ENCODE measurements at regions not wholly inside any gene's neighbourhood (a gene's known extent, or its start where the extent isn't known, plus 50 kb on each side); places are given as distances from the start of the nearest gene placed in this dataset.

DNA sequence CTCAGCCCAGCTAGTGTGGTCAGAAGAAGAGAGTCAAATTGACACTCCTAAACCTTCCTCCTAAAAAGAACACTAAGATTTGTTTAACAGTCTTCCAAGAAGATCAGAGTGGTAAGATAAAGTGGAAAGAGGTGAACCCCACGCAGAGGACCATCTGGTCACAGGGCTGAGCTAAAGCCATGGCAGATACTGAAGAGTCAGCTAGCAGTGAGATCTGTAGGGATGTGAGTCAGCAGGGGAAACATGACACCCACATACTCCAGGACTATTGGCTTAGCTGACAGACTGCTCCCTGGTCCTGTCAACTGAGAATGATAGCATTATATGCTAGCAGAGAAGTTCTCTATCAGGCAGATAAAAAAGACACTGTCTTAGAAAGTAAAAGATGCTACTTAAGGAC lies 269.4 kb upstream of the ALG10 start:
- Histone ChIP-seq H3K9me3 (no peaks in the 10 kb centered on the region), H3K4me3 (no peak overlapping the region), H3K27ac (no peak overlapping the region), H3K4me1 (no peaks in the 10 kb centered on the region), H3K4me2 (no peak overlapping the region)
- TF ChIP-seq, protein P1, sequence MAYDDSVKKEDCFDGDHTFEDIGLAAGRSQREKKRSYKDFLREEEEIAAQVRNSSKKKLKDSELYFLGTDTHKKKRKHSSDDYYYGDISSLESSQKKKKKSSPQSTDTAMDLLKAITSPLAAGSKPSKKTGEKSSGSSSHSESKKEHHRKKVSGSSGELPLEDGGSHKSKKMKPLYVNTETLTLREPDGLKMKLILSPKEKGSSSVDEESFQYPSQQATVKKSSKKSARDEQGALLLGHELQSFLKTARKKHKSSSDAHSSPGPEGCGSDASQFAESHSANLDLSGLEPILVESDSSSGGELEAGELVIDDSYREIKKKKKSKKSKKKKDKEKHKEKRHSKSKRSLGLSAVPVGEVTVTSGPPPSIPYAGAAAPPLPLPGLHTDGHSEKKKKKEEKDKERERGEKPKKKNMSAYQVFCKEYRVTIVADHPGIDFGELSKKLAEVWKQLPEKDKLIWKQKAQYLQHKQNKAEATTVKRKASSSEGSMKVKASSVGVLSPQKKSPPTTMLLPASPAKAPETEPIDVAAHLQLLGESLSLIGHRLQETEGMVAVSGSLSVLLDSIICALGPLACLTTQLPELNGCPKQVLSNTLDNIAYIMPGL (CRISPR knock-in tag; IDR thresholded peaks at IDR 0.05; ENCODE audit: borderline replicate concordance) = no peak
- TF ChIP-seq PHF8 (IDR thresholded peaks at IDR 0.05; ENCODE audit: borderline replicate concordance, low read depth) = no peak
- TF ChIP-seq ZNF302 (CRISPR knock-in tag; IDR thresholded peaks at IDR 0.05) = no peak
- TF ChIP-seq RNF2 (IDR thresholded peaks at IDR 0.05; ENCODE audit: borderline replicate concordance, low read depth) = no peak
- no peak for TF ChIP-seq RCOR1 (IDR thresholded peaks at IDR 0.05; ENCODE audit: low read depth, low read length)
- TF ChIP-seq, protein P2, sequence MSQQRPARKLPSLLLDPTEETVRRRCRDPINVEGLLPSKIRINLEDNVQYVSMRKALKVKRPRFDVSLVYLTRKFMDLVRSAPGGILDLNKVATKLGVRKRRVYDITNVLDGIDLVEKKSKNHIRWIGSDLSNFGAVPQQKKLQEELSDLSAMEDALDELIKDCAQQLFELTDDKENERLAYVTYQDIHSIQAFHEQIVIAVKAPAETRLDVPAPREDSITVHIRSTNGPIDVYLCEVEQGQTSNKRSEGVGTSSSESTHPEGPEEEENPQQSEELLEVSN (IDR thresholded peaks at IDR 0.05; ENCODE audit: borderline replicate concordance, low read depth) = no peak
- no peak for TF ChIP-seq NFE2L2 (conservative IDR thresholded peaks at IDR 0.05; ENCODE audit: low read length)
- TF ChIP-seq HOXA7 (CRISPR knock-in tag; IDR thresholded peaks at IDR 0.05) = no peak
- no peak for TF ChIP-seq GATA3 (IDR thresholded peaks at IDR 0.05; ENCODE audit: borderline replicate concordance)
- TF ChIP-seq HOXB5 (CRISPR knock-in tag; IDR thresholded peaks at IDR 0.05) = no peak
- no peak for TF ChIP-seq FOSL2 (IDR thresholded peaks at IDR 0.05)
- TF ChIP-seq FOSL2 (CRISPR knock-in tag; IDR thresholded peaks at IDR 0.05) = no peak
- TF ChIP-seq EHMT2 (IDR thresholded peaks at IDR 0.05; ENCODE audit: low read depth) = no peak
- no peak for TF ChIP-seq CBX8 (IDR thresholded peaks at IDR 0.05)
- no peak for TF ChIP-seq MYC (IDR thresholded peaks at IDR 0.05; ENCODE audit: borderline replicate concordance, low read length)
- no peak for TF ChIP-seq MAZ (IDR thresholded peaks at IDR 0.05; ENCODE audit: borderline replicate concordance, low read depth, low read length)
- TF ChIP-seq SREBF2 (IDR thresholded peaks at IDR 0.05) = no peak
- TF ChIP-seq ZSCAN20 (CRISPR knock-in tag; IDR thresholded peaks at IDR 0.05) = no peak
- 0% methylated on average over 1 of the region's 1 CpG for WGBS (ENCODE audit: missing lambda C conversion rate)
- DNase-seq (ENCODE audit: low read depth in 1 of 2, low spot score in 1 of 2) (no peak), FAIRE-seq (no peak), ATAC-seq (no peak)
- ChIA-PET POLR2A (no interaction called here), CTCF (no interaction called here)

DNA sequence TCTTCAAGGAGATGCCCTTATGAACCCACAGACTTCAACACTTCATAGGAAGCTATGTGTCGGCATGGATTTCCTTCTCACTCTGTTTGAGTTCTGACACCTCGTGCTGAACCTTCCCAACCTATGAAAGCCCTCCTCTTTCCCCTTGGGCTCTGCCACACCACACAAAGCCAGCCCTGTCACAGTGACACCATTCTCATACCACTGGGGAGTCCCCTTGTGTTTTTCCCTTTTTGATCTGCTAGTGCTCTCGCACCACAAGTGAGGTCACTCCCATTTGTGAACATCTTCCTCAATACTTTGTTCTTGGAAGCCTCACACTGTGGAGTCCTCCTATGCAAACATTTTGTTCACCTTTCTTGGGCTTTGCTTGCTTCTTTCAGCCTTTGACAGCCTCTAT lies 264.6 kb upstream of the ALG10 start:
- H3K4me3 ChIP-seq = no peak overlapping the region
- H3K27ac ChIP-seq = no peak overlapping the region
- ATAC-seq = no peak
- TF ChIP-seq JUN (IDR thresholded peaks at IDR 0.05) (no peak), BHLHE40 (IDR thresholded peaks at IDR 0.05; ENCODE audit: low read depth, low read length) (no peak), CHD4 (IDR thresholded peaks at IDR 0.05; ENCODE audit: borderline replicate concordance) (no peak), ESRRA (IDR thresholded peaks at IDR 0.05; ENCODE audit: borderline replicate concordance, low read length) (no peak), RCOR1 (IDR thresholded peaks at IDR 0.05; ENCODE audit: low read depth, low read length) (no peak), FOXS1 (CRISPR knock-in tag; IDR thresholded peaks at IDR 0.05) (no peak), CBX8 (IDR thresholded peaks at IDR 0.05) (no peak), MAFK (IDR thresholded peaks at IDR 0.05; ENCODE audit: partially characterized antibody) (no peak), RARB (CRISPR knock-in tag; IDR thresholded peaks at IDR 0.05) (no peak), RFX5 (IDR thresholded peaks at IDR 0.05) (no peak), CEBPB (IDR thresholded peaks at IDR 0.05) (no peak), JUNB (IDR thresholded peaks at IDR 0.05) (no peak), HEYL (CRISPR knock-in tag; IDR thresholded peaks at IDR 0.05) (no peak), TP53 (CRISPR knock-in tag; IDR thresholded peaks at IDR 0.05) (no peak), SREBF2 (IDR thresholded peaks at IDR 0.05) (no peak), TFCP2L1 (CRISPR knock-in tag; IDR thresholded peaks at IDR 0.05) (no peak), MYC (IDR thresholded peaks at IDR 0.05; ENCODE audit: borderline replicate concordance, low read length) (no peak), KDM5A (IDR thresholded peaks at IDR 0.05) (no peak)
- TF ChIP-seq, protein P3, sequence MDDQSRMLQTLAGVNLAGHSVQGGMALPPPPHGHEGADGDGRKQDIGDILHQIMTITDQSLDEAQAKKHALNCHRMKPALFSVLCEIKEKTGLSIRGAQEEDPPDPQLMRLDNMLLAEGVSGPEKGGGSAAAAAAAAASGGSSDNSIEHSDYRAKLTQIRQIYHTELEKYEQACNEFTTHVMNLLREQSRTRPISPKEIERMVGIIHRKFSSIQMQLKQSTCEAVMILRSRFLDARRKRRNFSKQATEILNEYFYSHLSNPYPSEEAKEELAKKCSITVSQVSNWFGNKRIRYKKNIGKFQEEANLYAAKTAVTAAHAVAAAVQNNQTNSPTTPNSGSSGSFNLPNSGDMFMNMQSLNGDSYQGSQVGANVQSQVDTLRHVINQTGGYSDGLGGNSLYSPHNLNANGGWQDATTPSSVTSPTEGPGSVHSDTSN (IDR thresholded peaks at IDR 0.05) = no peak
- TF ChIP-seq, protein P2 (IDR thresholded peaks at IDR 0.05; ENCODE audit: borderline replicate concordance, low read depth) = no peak
- H3K4me2 ChIP-seq = no peak overlapping the region
- no peaks in the 10 kb centered on the region for H3K4me1 ChIP-seq
- no peak for FAIRE-seq
- no peaks in the 10 kb centered on the region; the same call in 2 of the 3 replicates for H3K9me3 ChIP-seq
- 0% methylated on average over 3 of the region's 3 CpGs for WGBS (ENCODE audit: missing lambda C conversion rate)
- DNase-seq (ENCODE audit: low read depth in 1 of 2, low spot score in 1 of 2) = no peak
- ChIA-PET CTCF (no interaction called here), POLR2A (no interaction called here)
